GM23338 (cell line): ENCODE measurements at regions not wholly inside any gene's neighbourhood (a gene's known extent, or its start where the extent isn't known, plus 50 kb on each side); places are given as distances from the start of the nearest gene placed in this dataset.

Source experiments
- ATAC-seq: fragments of 200-7000 bp; cut with Tn5 transposase; 3 replicates; pipeline ENCODE4 v1.9.1; 2020
- DNase-seq: peaks from one replicate; pipeline ENCODE4 v3.0.0-alpha.2; 2015; ENCODE audit warnings: low spot score
- H2AFZ ChIP-seq: fragments of 200-600 bp; sonication (generic); 2 replicates; pipeline ENCODE4 v1.8.0; 2016; ENCODE audit warnings: antibody characterized with exemption, mild to moderate bottlenecking, moderate library complexity
- H3F3A ChIP-seq: fragments of 200-600 bp; sonication (generic); replicated peaks from 2 replicates; pipeline ENCODE4 v1.8.0; 2017; ENCODE audit warnings: antibody characterized with exemption, mixed run types, low read depth
- H3K27ac ChIP-seq: fragments of 200-600 bp; sonication (generic); 2 replicates; pipeline ENCODE4 v1.6.1; 2016; ENCODE audit warnings: low read depth
- H3K27me3 ChIP-seq: fragments of 200-600 bp; sonication (generic); 2 replicates; pipeline ENCODE4 v1.8.0; 2016; ENCODE audit warnings: mild to moderate bottlenecking, mixed run types, moderate library complexity; ENCODE audit not compliant: insufficient read depth
- H3K36me3 ChIP-seq: fragments of 200-600 bp; sonication (generic); 2 replicates; pipeline ENCODE4 v1.8.0; 2016; ENCODE audit warnings: mild to moderate bottlenecking; ENCODE audit not compliant: insufficient read depth
- H3K4me1 ChIP-seq: fragments of 200-600 bp; sonication (generic); 2 replicates; pipeline ENCODE4 v1.8.0; 2016; ENCODE audit warnings: mild to moderate bottlenecking, moderate library complexity; ENCODE audit not compliant: insufficient read depth
- H3K4me2 ChIP-seq: fragments of 200-600 bp; sonication (generic); 2 replicates; pipeline ENCODE4 v1.7.1; 2017; ENCODE audit warnings: mixed run types
- H3K4me3 ChIP-seq: fragments of 200-600 bp; sonication (generic); 2 replicates; pipeline ENCODE4 v1.6.1; 2016; ENCODE audit warnings: mixed run types
- H3K79me2 ChIP-seq: fragments of 200-600 bp; sonication (generic); replicated peaks from 2 replicates; pipeline ENCODE4 v1.8.0; 2017; ENCODE audit warnings: mild to moderate bottlenecking; ENCODE audit not compliant: insufficient read depth
- H3K9me2 ChIP-seq: fragments of 200-600 bp; sonication (generic); 2 replicates; pipeline ENCODE4 v1.8.0; 2017; ENCODE audit not compliant: insufficient read depth
- H4K20me1 ChIP-seq: fragments of 200-600 bp; sonication (generic); replicated peaks from 2 replicates; pipeline ENCODE4 v1.8.0; 2017; ENCODE audit warnings: mild to moderate bottlenecking; ENCODE audit not compliant: insufficient read depth
- H3K27ac Mint-ChIP-seq: 2 replicates; pipeline ENCODE4 v1.8.0; 2020; ENCODE audit warnings: inconsistent platforms, mild to moderate bottlenecking, moderate library complexity, mixed read lengths
- H3K27me3 Mint-ChIP-seq: 3 replicates; pipeline ENCODE4 v1.8.0; 2022; ENCODE audit warnings: low read depth, mild to moderate bottlenecking, moderate library complexity, mixed read lengths, inconsistent platforms; ENCODE audit not compliant: insufficient read depth, poor library complexity
- H3K36me3 Mint-ChIP-seq: 3 replicates; pipeline ENCODE4 v1.8.0; 2021; ENCODE audit warnings: low read depth, mild to moderate bottlenecking, inconsistent platforms, moderate library complexity, mixed read lengths
- H3K4me1 Mint-ChIP-seq: 3 replicates; pipeline ENCODE4 v1.8.0; 2020; ENCODE audit warnings: mild to moderate bottlenecking, inconsistent platforms, mixed read lengths
- H3K4me3 Mint-ChIP-seq: 3 replicates; pipeline ENCODE4 v1.8.0; 2021; ENCODE audit warnings: moderate library complexity, mild to moderate bottlenecking, inconsistent platforms, mixed read lengths
- H3K9me3 Mint-ChIP-seq: 3 replicates; pipeline ENCODE4 v1.8.0; 2020; ENCODE audit warnings: moderate library complexity, mild to moderate bottlenecking, inconsistent platforms, mixed read lengths
- CREB1 ChIP-seq: fragments of 250-450 bp; sonication (Bioruptor Pico); IDR thresholded peaks from 2 replicates; pipeline ENCODE4 v1.5.0; 2020; ENCODE audit warnings: low read depth, mild to moderate bottlenecking, moderate library complexity
- EZH2 ChIP-seq: fragments of 200-600 bp; sonication (generic); IDR thresholded peaks from one replicate; pipeline ENCODE4 v1.8.0; 2017; ENCODE audit warnings: antibody characterized with exemption, mild to moderate bottlenecking, low read depth; ENCODE audit not compliant: unreplicated experiment
- EZH2phosphoT487 ChIP-seq: fragments of 200-600 bp; sonication (generic); IDR thresholded peaks from one replicate; pipeline ENCODE4 v1.8.1; 2018; ENCODE audit warnings: antibody characterized with exemption; ENCODE audit not compliant: unreplicated experiment
- JUNB ChIP-seq: IDR thresholded peaks from one replicate; pipeline ENCODE4 v1.6.1; 2016; ENCODE audit warnings: antibody characterized with exemption; ENCODE audit not compliant: unreplicated experiment
- NANOG ChIP-seq: IDR thresholded peaks from 2 replicates; pipeline ENCODE4 v1.6.1; 2016; ENCODE audit warnings: antibody characterized with exemption, borderline replicate concordance
- POLR2AphosphoS5 ChIP-seq: IDR thresholded peaks from 2 replicates; pipeline ENCODE4 v1.6.1; 2016; ENCODE audit warnings: antibody characterized with exemption, low read depth
- REST ChIP-seq: IDR thresholded peaks from one replicate; pipeline ENCODE4 v1.6.1; 2018; ENCODE audit warnings: antibody characterized with exemption; ENCODE audit not compliant: unreplicated experiment
- STAT1 ChIP-seq: IDR thresholded peaks from one replicate; pipeline ENCODE4 v1.6.1; 2016; ENCODE audit warnings: antibody characterized with exemption; ENCODE audit not compliant: unreplicated experiment
- ZNF114 ChIP-seq: fragments of 250-450 bp; sonication (Bioruptor Pico); IDR thresholded peaks from 2 replicates; pipeline ENCODE4 v1.5.0; 2020; ENCODE audit warnings: mild to moderate bottlenecking, moderate library complexity
- ZNF331 ChIP-seq: fragments of 250-450 bp; sonication (Bioruptor Pico); IDR thresholded peaks from 2 replicates; pipeline ENCODE4 v1.5.0; 2020; ENCODE audit warnings: low read depth, mild to moderate bottlenecking, moderate library complexity
- ZNF462 ChIP-seq: fragments of 250-450 bp; sonication (Bioruptor Pico); IDR thresholded peaks from 2 replicates; pipeline ENCODE4 v1.5.0; 2020; ENCODE audit warnings: mild to moderate bottlenecking, moderate library complexity
- TF ChIP-seq, protein P1 (sequence below): IDR thresholded peaks from 2 replicates; pipeline ENCODE4 v1.6.1; 2016; ENCODE audit warnings: antibody characterized with exemption

DNA sequence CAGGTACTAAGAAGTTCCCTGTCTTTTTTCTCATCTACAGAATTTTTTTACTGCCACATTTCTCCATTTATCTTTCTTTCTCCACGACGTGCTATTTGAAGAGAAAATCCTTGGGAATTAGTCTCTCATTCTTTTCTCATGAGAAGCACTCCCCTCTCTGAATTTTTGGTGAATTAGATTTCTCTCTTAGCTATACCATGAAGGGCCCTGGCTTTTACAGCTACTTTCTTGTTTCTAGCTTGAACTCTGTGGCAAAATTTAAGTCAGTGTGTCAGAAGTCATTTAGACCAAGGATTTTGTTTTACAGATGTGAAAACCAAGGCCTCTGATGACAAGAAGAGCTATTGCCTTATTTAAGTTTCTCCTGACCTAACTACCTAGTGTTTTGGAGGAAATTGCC lies 213.1 kb downstream of the AEBP2 start:
- Histone ChIP-seq H3F3A (no peaks in the 10 kb centered on the region), H3K9me2 (no peaks in the 10 kb centered on the region; the same call in 1 of the 2 replicates), H3K4me3 (no peak overlapping the region), H3K36me3 (no peaks in the 10 kb centered on the region), H3K4me2 (no peak overlapping the region), H3K27ac (no peak overlapping the region), H3K27me3 (no peaks in the 10 kb centered on the region), H4K20me1 (no peaks in the 10 kb centered on the region), H3K4me1 (no peaks in the 10 kb centered on the region), H2AFZ (no peak overlapping the region), H3K79me2 (no peaks in the 10 kb centered on the region)
- Mint-ChIP-seq H3K27ac (no peak overlapping the region), H3K4me1 (no peaks in the 10 kb centered on the region), H3K36me3 (peaks cover 3% of the 10 kb centered on the region; the same call in 1 of the 3 replicates), H3K9me3 (peaks cover 4% of the 10 kb centered on the region; the same call in 1 of the 3 replicates), H3K4me3 (no peak overlapping the region), H3K27me3 (no peaks in the 10 kb centered on the region)
- ATAC-seq (no peak), DNase-seq (no peak)
- TF ChIP-seq ZNF462 (CRISPR knock-in tag) = no peak
- TF ChIP-seq STAT1 = no peak
- TF ChIP-seq JUNB = no peak
- no peak for TF ChIP-seq ZNF331
- no peak for TF ChIP-seq ZNF114 (CRISPR knock-in tag)
- TF ChIP-seq, protein P1, sequence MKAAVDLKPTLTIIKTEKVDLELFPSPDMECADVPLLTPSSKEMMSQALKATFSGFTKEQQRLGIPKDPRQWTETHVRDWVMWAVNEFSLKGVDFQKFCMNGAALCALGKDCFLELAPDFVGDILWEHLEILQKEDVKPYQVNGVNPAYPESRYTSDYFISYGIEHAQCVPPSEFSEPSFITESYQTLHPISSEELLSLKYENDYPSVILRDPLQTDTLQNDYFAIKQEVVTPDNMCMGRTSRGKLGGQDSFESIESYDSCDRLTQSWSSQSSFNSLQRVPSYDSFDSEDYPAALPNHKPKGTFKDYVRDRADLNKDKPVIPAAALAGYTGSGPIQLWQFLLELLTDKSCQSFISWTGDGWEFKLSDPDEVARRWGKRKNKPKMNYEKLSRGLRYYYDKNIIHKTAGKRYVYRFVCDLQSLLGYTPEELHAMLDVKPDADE = no peak
- TF ChIP-seq EZH2 = no peak
- no peak for TF ChIP-seq CREB1
- no peak for TF ChIP-seq NANOG
- no peak for TF ChIP-seq REST
- TF ChIP-seq EZH2phosphoT487 = no peak
- TF ChIP-seq POLR2AphosphoS5 = no peak
